ENCODE measurements at regions not wholly inside any gene's neighbourhood (a gene's known extent, or its start where the extent isn't known, plus 50 kb on each side); places are given as distances from the start of the nearest gene placed in this dataset.
"Not testable (repeated sequence)": the region's sequence is repeated elsewhere in the genome, so short reads cannot be mapped to it uniquely, and the experiment has no call there.

DNA sequence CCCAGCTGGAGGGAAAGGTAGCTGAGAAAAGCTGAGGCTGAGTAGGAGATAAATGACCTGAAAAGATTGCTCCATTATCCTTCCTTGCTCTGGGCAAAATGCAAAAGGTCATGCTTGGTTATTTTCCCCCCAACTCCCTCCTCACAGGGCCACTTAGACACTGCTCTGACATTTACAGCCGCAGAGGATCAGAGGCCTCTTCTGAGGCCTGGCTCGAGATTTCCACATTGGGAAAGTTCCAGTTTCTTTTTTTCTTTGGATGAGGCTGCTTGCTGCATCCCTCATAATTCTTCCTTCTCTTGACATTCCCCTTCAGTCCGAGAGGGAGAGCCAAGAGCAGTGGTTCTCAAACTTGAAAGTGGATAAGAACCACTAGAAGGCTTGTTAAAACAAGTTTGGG, 60.1 kb upstream of the HSPA9 start:
- Histone ChIP-seq H3K4me3 (no peak overlapping the region), H3K27me3 (no peaks in the 10 kb centered on the region), H3K27ac (no peak overlapping the region), H3K4me1 (no peaks in the 10 kb centered on the region), H3K36me3 (ENCODE audit: low read depth, missing control alignments) (no peaks in the 10 kb centered on the region), H3K9me3 (no peaks in the 10 kb centered on the region)
- DNase-seq = no peak
- intact Hi-C loops (cut with DNase I; ENCODE audit: low total_unique reads) = no loop called here
- no peak for TF ChIP-seq POLR2A (IDR thresholded peaks at IDR 0.05)
- TF ChIP-seq, protein P1, sequence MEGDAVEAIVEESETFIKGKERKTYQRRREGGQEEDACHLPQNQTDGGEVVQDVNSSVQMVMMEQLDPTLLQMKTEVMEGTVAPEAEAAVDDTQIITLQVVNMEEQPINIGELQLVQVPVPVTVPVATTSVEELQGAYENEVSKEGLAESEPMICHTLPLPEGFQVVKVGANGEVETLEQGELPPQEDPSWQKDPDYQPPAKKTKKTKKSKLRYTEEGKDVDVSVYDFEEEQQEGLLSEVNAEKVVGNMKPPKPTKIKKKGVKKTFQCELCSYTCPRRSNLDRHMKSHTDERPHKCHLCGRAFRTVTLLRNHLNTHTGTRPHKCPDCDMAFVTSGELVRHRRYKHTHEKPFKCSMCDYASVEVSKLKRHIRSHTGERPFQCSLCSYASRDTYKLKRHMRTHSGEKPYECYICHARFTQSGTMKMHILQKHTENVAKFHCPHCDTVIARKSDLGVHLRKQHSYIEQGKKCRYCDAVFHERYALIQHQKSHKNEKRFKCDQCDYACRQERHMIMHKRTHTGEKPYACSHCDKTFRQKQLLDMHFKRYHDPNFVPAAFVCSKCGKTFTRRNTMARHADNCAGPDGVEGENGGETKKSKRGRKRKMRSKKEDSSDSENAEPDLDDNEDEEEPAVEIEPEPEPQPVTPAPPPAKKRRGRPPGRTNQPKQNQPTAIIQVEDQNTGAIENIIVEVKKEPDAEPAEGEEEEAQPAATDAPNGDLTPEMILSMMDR (IDR thresholded peaks at IDR 0.05) = no peak
- 40 to 46% methylated on average over 3 of the region's 3 CpGs for WGBS, 2 donors

DNA sequence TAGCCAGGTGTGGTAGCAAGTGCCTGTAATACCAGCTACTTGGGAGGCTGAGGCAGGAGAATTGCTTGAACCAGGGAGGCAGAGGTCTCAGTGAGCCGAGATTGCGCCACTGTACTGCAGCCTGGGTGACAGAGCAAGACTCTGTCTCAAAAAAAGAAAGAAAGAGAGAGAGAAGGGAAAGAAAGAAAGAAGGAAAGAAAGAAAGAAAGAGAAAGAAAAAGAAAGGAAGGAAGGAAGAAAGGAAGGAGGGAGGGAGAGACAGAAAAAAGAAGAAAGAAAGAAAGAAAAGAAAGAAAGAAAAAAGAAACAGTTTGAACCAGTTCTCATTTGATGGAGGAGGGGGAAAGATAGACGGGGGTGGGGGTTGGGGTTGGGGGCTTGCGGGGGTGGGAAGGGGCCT, 59.6 kb upstream of the HSPA9 start:
- DNase-seq; intact Hi-C loops (cut with DNase I; ENCODE audit: low total_unique reads); H3K36me3 ChIP-seq (ENCODE audit: low read depth, missing control alignments); H3K9me3 ChIP-seq; H3K4me3 ChIP-seq; H3K4me1 ChIP-seq; H3K27ac ChIP-seq; H3K27me3 ChIP-seq: not testable (repeated sequence)
- 69 to 90% methylated on average over 4 of the region's 4 CpGs for WGBS, 2 donors

DNA sequence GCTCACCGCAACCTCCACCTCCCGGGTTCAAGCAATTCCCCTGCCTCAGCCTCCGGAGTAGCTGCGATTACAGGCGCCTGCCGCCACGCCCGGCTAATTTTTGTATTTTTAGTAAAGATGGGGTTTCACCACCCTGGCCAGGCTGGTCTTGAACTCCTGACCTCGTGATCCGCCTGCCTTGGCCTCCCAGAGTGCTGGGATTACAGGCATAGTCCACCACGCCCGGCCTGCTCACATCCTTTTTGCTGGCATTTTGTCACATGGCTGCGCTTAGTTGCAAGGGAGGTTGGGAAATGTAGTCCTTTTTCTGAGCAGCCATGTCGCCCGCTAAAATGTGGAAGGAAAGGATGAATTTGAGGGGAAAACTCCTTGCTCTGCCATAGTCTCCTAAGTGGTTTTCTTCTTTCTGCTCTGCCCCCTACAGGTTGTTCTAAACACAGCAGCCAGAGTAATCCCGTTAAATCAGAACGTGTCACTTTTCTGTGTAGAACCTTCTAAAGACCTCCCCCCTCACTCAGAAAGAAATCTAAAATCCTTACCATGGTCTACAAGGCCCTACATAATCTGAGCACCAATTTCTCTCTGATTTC, 57.8 kb upstream of the HSPA9 start:
- 64 to 65% methylated on average over 17 of the region's 17 CpGs for WGBS, 2 donors

DNA sequence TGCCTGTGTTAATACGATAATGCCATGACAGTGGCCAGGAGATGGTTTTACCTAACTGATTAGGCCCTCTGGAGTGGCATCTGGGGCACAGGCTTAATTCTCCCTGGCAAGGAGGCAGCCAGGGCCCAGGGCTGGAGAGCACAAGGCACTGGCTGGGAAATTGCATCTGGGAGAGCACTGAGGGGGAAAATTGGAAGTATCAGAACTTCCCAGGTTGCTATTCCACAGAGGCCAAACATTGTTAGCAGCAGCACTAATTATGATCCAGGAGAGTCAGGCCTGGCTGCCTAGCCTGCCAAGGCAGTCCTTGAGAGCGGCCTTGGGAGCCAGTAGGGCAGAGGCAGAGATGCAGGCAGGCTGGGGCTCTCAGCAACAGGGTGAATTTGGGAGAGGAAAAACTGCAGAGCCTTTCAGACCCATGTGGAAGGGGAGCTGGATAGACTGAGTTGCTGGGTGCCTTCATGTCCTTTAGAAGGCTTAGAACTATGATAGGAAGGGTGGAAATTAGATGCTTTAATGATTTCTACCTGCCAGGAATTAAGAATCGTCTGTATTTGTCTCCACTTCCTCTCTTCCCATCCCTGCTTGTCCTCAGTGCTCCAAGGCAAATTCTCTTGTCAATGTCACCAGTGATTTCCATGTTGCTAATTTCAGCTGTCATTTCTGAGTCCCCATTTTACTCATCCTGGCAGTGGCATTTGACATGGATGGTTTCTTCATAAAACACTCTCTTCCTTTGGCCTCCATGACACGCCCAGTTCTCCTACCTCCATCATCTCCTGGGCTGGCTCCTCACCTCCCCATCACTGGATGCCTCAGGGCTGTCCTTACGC, 56.1 kb upstream of the HSPA9 start:
- Histone ChIP-seq H3K4me3 (no peak overlapping the region), H3K4me1 (no peaks in the 10 kb centered on the region), H3K9me3 (no peaks in the 10 kb centered on the region), H3K27me3 (no peaks in the 10 kb centered on the region), H3K36me3 (ENCODE audit: low read depth, missing control alignments) (no peaks in the 10 kb centered on the region), H3K27ac (no peak overlapping the region)
- WGBS, 2 donors = 66 to 67% methylated on average over 4 to 5 of the region's 5 CpGs
- DNase-seq = no peak
- intact Hi-C loops (cut with DNase I; ENCODE audit: low total_unique reads) = no loop called here
- TF ChIP-seq, protein P1 (IDR thresholded peaks at IDR 0.05) = no peak
- TF ChIP-seq POLR2A (IDR thresholded peaks at IDR 0.05) = no peak

More for the DNA sequence above, 57.8 kb upstream of the HSPA9 start:
- H3K4me3 ChIP-seq = no peak overlapping the region
- no peak overlapping the region for H3K27ac ChIP-seq
- intact Hi-C loops (cut with DNase I; ENCODE audit: low total_unique reads) = no loop called here
- DNase-seq = peak; percentile 68
- no peak for TF ChIP-seq POLR2A (IDR thresholded peaks at IDR 0.05)
- TF ChIP-seq, protein P1 (IDR thresholded peaks at IDR 0.05) = peak; percentile 22 to 48 (median 40)
- H3K36me3 ChIP-seq (ENCODE audit: low read depth, missing control alignments) = no peaks in the 10 kb centered on the region
- H3K4me1 ChIP-seq = no peaks in the 10 kb centered on the region
- no peaks in the 10 kb centered on the region for H3K9me3 ChIP-seq
- no peaks in the 10 kb centered on the region for H3K27me3 ChIP-seq

DNA sequence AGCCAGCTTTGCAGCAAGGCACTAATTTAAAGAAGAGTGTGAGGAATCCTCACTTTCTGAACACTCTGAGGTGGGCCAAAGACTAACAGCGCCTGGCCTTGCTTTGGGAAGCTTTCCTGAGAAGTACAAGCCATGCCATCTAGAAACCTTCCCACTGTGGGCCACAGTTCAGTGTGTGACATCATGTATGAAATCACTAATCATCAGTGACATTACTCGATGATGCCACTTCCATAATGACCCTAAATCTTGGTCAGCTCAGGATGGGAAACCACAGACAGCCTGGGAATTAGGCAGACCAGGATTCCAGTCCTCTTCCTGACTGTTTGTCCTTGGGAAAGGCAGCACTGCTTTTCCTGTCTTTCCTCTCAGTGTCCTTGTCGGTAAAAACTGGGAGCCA, 54.2 kb upstream of the HSPA9 start:
- no peak overlapping the region for H3K27ac ChIP-seq
- TF ChIP-seq, protein P1 (IDR thresholded peaks at IDR 0.05) = no peak
- TF ChIP-seq POLR2A (IDR thresholded peaks at IDR 0.05) = no peak
- no peaks in the 10 kb centered on the region for H3K4me1 ChIP-seq
- intact Hi-C loops (cut with DNase I; ENCODE audit: low total_unique reads) = no loop called here
- WGBS, 2 donors = 73 to 83% methylated on average over 3 of the region's 3 CpGs
- H3K9me3 ChIP-seq = no peaks in the 10 kb centered on the region
- DNase-seq = no peak
- H3K27me3 ChIP-seq = no peaks in the 10 kb centered on the region
- H3K36me3 ChIP-seq (ENCODE audit: low read depth, missing control alignments) = no peaks in the 10 kb centered on the region
- H3K4me3 ChIP-seq = no peak overlapping the region
